ENCODE measurements at regions not wholly inside any gene's neighbourhood (a gene's known extent, or its start where the extent isn't known, plus 50 kb on each side); places are given as distances from the start of the nearest gene placed in this dataset.

GRCh38 chr2:11011359-11011758 lies 99.6 kb downstream of the KCNF1 start:
- TF ChIP-seq BHLHE40 (IDR thresholded peaks at IDR 0.05; ENCODE audit: borderline replicate concordance) (no peak), HDGF (IDR thresholded peaks at IDR 0.05; ENCODE audit: borderline replicate concordance) (no peak), FOXM1 (IDR thresholded peaks at IDR 0.05; ENCODE audit: borderline replicate concordance) (no peak), TARDBP (IDR thresholded peaks at IDR 0.05) (no peak), SUZ12 (IDR thresholded peaks at IDR 0.05) (no peak), FOXA1 (IDR thresholded peaks at IDR 0.05) (no peak), NFRKB (IDR thresholded peaks at IDR 0.05) (no peak), ZNF384 (IDR thresholded peaks at IDR 0.05) (no peak), SP1 (IDR thresholded peaks at IDR 0.05) (no peak), ELF4 (IDR thresholded peaks at IDR 0.05) (no peak)
- TF ChIP-seq, protein P1, sequence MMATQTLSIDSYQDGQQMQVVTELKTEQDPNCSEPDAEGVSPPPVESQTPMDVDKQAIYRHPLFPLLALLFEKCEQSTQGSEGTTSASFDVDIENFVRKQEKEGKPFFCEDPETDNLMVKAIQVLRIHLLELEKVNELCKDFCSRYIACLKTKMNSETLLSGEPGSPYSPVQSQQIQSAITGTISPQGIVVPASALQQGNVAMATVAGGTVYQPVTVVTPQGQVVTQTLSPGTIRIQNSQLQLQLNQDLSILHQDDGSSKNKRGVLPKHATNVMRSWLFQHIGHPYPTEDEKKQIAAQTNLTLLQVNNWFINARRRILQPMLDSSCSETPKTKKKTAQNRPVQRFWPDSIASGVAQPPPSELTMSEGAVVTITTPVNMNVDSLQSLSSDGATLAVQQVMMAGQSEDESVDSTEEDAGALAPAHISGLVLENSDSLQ (IDR thresholded peaks at IDR 0.05), result no peak

Measured in HEK293T (cell line).